Gastroesophageal sphincter (tissue), 3 donors: ENCODE measurements at regions not wholly inside any gene's neighbourhood (a gene's known extent, or its start where the extent isn't known, plus 50 kb on each side); places are given as distances from the start of the nearest gene placed in this dataset.

Experiments
- CTCF ChIP-seq, 4 experiments: fragments of 200-600 bp in 2 of 4; fragments of 450-650 bp in 2 of 4; sonication (generic) in 1 of 4; IDR thresholded peaks; one replicate each; pipeline ENCODE4 v1.5.1; 2017 to 2019; ENCODE audit warnings: antibody characterized with exemption in 4 of 4, mild to moderate bottlenecking in 2 of 4, moderate library complexity in 2 of 4
- POLR2AphosphoS5 ChIP-seq: sonication (generic); formaldehyde crosslinking; IDR thresholded peaks from one replicate; pipeline ENCODE4 v1.6.1; 2017; ENCODE audit warnings: antibody characterized with exemption

GRCh38 chr5:106634375-106634774 lies 1036.4 kb downstream of the EFNA5 start:
- TF ChIP-seq CTCF (IDR thresholded peaks at IDR 0.05) (no peak), POLR2AphosphoS5 (no peak)
